HG03108 (cell line): ENCODE measurements at regions not wholly inside any gene's neighbourhood (a gene's known extent, or its start where the extent isn't known, plus 50 kb on each side); places are given as distances from the start of the nearest gene placed in this dataset.
A peak's percentile ranks its signal among the peaks of the same experiment; 100 is the strongest.

Experiments
- ATAC-seq: cut with Tn5 transposase; IDR thresholded peaks from one replicate; pipeline ENCODE4 v1.9.1; 2021; ENCODE audit warnings: moderate library complexity; ENCODE audit not compliant: unreplicated experiment

- ATAC-seq: peak; percentile 95
Observed at GRCh38 chr11:15650105-15650938, 535.6 kb downstream of the INSC start.

GRCh38 chr11:15651033-15651432 lies 536.3 kb downstream of the INSC start:
- no peak for ATAC-seq

GRCh38 chr11:15651816-15652215 lies 537.1 kb downstream of the INSC start:
- ATAC-seq: no peak

GRCh38 chr11:15653191-15653710 lies 538.5 kb downstream of the INSC start:
- no peak for ATAC-seq

GRCh38 chr11:15654451-15654850 lies 539.7 kb downstream of the INSC start:
- no peak for ATAC-seq

- ATAC-seq: no peak
Observed at GRCh38 chr11:15655552-15655951, 540.8 kb downstream of the INSC start.

GRCh38 chr11:15657264-15657663 lies 542.5 kb downstream of the INSC start:
- no peak for ATAC-seq

- no peak for ATAC-seq
Observed at GRCh38 chr11:15660496-15660895, 545.8 kb downstream of the INSC start.

- no peak for ATAC-seq
Observed at GRCh38 chr11:15662285-15662684, 547.6 kb downstream of the INSC start.

- no peak for ATAC-seq
Observed at GRCh38 chr11:15663777-15664218, 549.1 kb downstream of the INSC start.

- no peak for ATAC-seq
Observed at GRCh38 chr11:15665368-15665871, 550.7 kb downstream of the INSC start.

- no peak for ATAC-seq
Observed at GRCh38 chr11:15667127-15667725, 552.5 kb downstream of the INSC start.

DNA sequence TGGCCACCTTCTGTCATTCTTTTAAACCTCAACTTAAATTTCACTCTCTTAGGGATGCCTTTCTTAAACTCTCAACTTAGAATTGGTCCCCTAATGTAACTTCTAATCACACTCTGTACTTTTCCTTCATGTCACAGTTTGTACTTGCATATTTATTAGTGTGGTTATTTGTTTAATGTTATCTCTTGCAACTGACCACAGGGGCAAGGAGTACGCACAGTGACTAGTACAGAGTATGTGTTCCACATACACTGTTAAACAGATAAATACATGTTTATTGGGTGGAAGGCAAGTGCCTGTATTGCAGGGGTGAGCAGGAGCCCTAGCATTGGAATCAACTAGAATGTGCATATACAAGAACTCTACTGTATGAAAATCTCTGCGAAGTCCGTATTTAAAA lies 554.0 kb downstream of the INSC start:
- no peak for ATAC-seq

DNA sequence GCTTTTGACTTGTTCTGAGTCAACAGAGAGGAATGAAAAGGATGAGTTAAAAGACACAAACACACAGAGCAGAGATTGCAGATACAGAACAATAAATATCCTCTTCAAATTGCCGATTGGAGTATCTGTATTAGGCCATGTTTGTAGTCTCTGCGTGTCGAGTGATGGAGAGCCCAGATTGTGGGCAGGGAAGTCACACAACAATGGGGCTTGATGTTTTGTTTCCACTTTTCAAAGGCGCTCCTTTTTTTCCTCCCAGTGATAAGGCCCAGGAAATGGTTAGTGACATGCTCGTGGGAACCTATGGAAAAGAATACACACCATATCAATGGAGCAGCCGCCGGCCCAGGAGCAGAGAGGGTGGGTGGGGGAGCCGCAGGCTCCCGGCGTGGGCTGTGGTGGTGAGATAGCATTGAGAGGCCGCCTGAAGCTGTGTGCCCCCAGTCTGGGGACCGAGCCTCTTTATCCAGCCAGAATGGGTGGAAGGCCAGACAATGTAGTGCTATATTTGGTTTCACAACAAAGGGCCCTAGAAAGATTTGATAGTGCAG lies 555.9 kb downstream of the INSC start:
- ATAC-seq: no peak

DNA sequence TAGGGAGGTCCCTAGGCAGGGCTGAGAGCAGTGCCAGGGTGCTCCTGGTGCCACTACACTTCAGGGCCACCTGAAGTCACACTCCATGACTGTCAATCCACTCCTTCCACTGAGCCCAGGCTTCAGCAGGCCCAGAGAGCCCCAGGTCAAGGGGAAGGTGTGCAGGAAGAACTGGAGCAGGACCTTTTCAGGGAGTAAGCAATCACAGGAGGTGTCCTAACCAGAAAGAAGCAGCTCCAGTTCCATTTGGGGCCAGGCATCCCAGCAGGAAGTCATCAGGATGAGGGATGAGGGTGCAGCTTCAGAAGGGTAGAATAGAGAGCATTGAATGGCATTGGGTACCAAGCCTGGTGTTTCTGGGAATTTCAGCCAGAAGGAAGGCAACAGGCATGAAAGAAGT lies 556.5 kb downstream of the INSC start:
- ATAC-seq: no peak

GRCh38 chr11:15672825-15673224 lies 558.1 kb downstream of the INSC start:
- no peak for ATAC-seq

- ATAC-seq: no peak
Observed at GRCh38 chr11:15673408-15673831, 558.7 kb downstream of the INSC start.

DNA sequence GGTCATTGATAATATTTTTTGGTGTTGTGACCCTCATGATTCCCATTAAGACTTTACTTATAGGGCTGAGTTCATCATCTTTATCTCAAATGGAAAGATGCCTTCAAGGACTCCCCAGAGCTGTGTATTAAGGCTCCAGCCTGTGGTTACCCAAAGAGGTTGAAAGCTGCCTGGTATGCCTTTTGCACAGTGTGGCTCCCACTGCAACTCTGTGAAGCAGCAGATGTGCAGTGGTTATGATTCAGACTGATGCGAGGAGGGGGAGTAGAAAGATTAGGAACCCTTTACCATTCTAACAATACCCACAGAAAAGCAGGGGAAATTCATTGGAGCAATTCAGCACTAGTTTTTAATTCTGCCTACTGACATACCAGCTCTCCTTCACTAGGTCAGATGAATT lies 560.0 kb downstream of the INSC start:
- no peak for ATAC-seq

GRCh38 chr11:15675683-15676082 lies 561.0 kb downstream of the INSC start:
- no peak for ATAC-seq

DNA sequence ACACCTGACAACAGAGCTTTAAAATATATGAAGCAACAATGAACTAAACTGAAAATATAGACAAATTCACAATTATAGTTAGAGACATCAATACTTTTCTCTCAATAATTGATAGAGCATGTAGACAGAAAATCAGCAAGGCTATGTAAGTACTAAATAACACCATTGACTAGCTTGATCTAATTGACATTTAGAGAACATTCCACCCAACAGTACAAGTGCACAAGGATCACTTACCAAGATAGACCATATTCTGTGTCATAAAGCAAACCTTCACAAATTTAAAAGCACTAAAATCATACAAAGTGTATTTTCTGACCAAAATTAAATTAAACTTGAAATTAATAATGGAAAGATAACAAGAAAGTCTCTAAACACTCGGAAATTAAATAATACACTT lies 562.5 kb downstream of the INSC start:
- no peak for ATAC-seq

- no peak for ATAC-seq
Observed at GRCh38 chr11:15683528-15683927, 568.8 kb downstream of the INSC start.

GRCh38 chr11:15685306-15685705 lies 570.6 kb downstream of the INSC start:
- no peak for ATAC-seq
